Heart right ventricle (tissue), 16 donors: ENCODE measurements at regions not wholly inside any gene's neighbourhood (a gene's known extent, or its start where the extent isn't known, plus 50 kb on each side); places are given as distances from the start of the nearest gene placed in this dataset.
"Not testable (repeated sequence)": the region's sequence is repeated elsewhere in the genome, so short reads cannot be mapped to it uniquely, and the experiment has no call there.

ENCODE experiments used
- ATAC-seq, 8 donors: fragments of 200-7000 bp; cut with Tn5 transposase; one replicate each; pipeline ENCODE4 v1.9.1; 2020; ENCODE audit warnings: mild to moderate bottlenecking in 8 of 8, moderate library complexity in 8 of 8, moderate number of reproducible peaks in 1 of 8
- DNase-seq, 2 donors: peaks; one replicate each; pipeline ENCODE4 v3.0.0-alpha.2; 2020
- H3K27ac ChIP-seq, 10 donors: fragments of 200-600 bp; sonication (generic) in 2 of 10; one replicate each; pipeline versions ENCODE4 v1.5.0 to v1.8.0; 2020 to 2022; ENCODE audit warnings: mild to moderate bottlenecking in 3 of 10
- H3K27me3 ChIP-seq, 7 donors: fragments of 200-600 bp; one replicate each; pipeline ENCODE4 v1.8.0; 2021 to 2022; ENCODE audit warnings: mild to moderate bottlenecking in 2 of 7
- H3K36me3 ChIP-seq, 9 donors: fragments of 200-600 bp; sonication (generic) in 1 of 9; one replicate each; pipeline versions ENCODE4 v1.5.0 to v1.8.0; 2020 to 2022; ENCODE audit warnings: mild to moderate bottlenecking in 2 of 9
- H3K4me1 ChIP-seq, 9 donors: fragments of 200-600 bp; sonication (generic) in 1 of 9; one replicate each; pipeline versions ENCODE4 v1.5.0 to v1.8.0; 2020 to 2022; ENCODE audit warnings: mild to moderate bottlenecking in 4 of 9
- H3K4me3 ChIP-seq, 10 donors: fragments of 200-600 bp; sonication (generic) in 2 of 10; one replicate each; pipeline versions ENCODE4 v1.5.0 to v1.8.0; 2020 to 2022; ENCODE audit warnings: mild to moderate bottlenecking in 7 of 10, moderate library complexity in 2 of 10
- H3K9me3 ChIP-seq, 11 donors: fragments of 200-600 bp in 10 of 11; sonication (generic) in 2 of 11; one replicate each; pipeline versions ENCODE4 v1.5.0 to v1.8.0; 2013 to 2022; ENCODE audit warnings: mild to moderate bottlenecking in 2 of 11, control low read depth in 1 of 11, moderate library complexity in 1 of 11
- WGBS, 2 donors: extraction: QIAGEN DNeasy Blood & Tissue Kit; methylation state at CpG; one replicate each; pipeline ENCODE4 v1.1.7; 2013; ENCODE audit warnings: inconsistent platforms in 1 of 2; 5-methylcytosine and 5-hydroxymethylcytosine counted together
- intact Hi-C, 10 donors: fragments of 100-400 bp; cut with DNase I; formaldehyde crosslinking; loops; one replicate each; pipeline versions ENCODE4 v1.11.1 to v1.14.2; 2022
- TF ChIP-seq, protein P1 (sequence below), 9 donors: fragments of 200-600 bp; sonication (generic) in 2 of 9; IDR thresholded peaks; one replicate each; pipeline versions ENCODE4 v1.5.0 to v1.8.0; 2021 to 2022; ENCODE audit warnings: antibody characterized with exemption in 9 of 9, mild to moderate bottlenecking in 5 of 9, moderate library complexity in 1 of 9
- donor health status: Arrhythmogenic right ventricular cardiomyopathy.
- donor health status: ischemic (EF 13 %, LVEDD 7.1; RV severe dilation, severe dysfunction).
- donor health status: healthy with polysubstance abuse.
- donor health status: DM: no; HTN: yes; CAD: no.
- donor health status: DM: no; HTN: no; CAD: no.
- donor health status: ischemic (EF 25% LVEDD 6.9; RV normal size, moderate dysfunction).
- donor health status: ischemic (EF 25% LVEDD 5.7; RV mildly dilated, moderate dysfunction).
- donor health status: healthy.
- donor health status: DM: yes; HTN: yes; CAD: no.
- donor health status: Ischemic cardiomyopathy.
- donor health status: ischemic (EF 35%, LVEDD 5.7; RV mildly dilated, moderate dysfunction).
- donor health status: nonischemic (EF 11% LVEDD 7.7; RV severe dilation, severe dysfunction).
- donor health status: DM: yes; HTN: yes; CAD: no.
- donor health status: PGD.
- donor health status: ischemic (EF 29% LVEDD 5.4; RV normal size, mild dysfunction).
- donor health status: nonischemic (EF 23%, LVEDD 6.1; RV moderate dilation, normal function).

GRCh38 chr2:87196720-87197388 lies 175.2 kb upstream of the PLGLB1 start:
- ATAC-seq, H3K27ac ChIP-seq, H3K9me3 ChIP-seq, H3K4me1 ChIP-seq, H3K36me3 ChIP-seq, H3K27me3 ChIP-seq, intact Hi-C loops, DNase-seq, H3K4me3 ChIP-seq: not testable (repeated sequence)
- WGBS, 2 donors: 87 to 90% methylated on average over 1 of the region's 3 CpGs

GRCh38 chr2:87198422-87198821 lies 176.8 kb upstream of the PLGLB1 start:
- peak in 1 of 8 donors; percentile 50 for ATAC-seq
- H3K4me3 ChIP-seq, H3K4me1 ChIP-seq, H3K27ac ChIP-seq, intact Hi-C loops, H3K27me3 ChIP-seq, DNase-seq, H3K36me3 ChIP-seq: not testable (repeated sequence)
- H3K9me3 ChIP-seq: peaks cover 0 to 13% (median 0%) of the 10 kb centered on the region in 11 donors
- 44 to 46% methylated on average over 2 of the region's 2 CpGs for WGBS, 2 donors

DNA sequence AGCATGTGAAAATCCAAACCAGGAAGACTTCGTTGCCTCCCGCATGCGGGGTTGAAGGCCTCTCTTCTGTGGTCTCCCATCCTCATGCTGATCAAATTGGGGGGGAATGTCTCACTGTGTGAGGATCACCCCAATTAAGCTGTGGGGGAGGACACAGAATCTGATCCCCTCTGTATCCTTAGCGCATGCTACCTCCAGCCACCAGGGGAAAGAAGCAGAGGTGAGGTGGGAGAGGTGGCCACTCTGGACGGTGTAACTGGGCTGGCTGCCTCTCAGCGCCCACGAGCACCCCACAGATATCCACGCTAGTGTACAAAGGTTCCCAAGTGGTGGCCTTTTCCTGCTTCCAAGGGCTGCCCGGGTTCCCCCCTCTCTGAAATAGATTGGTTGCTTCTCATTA lies 177.6 kb upstream of the PLGLB1 start:
- WGBS, 2 donors: 94 to 98% methylated on average over 3 of the region's 9 CpGs
- peaks cover 0 to 14% (median 0%) of the 10 kb centered on the region in 11 donors for H3K9me3 ChIP-seq

DNA sequence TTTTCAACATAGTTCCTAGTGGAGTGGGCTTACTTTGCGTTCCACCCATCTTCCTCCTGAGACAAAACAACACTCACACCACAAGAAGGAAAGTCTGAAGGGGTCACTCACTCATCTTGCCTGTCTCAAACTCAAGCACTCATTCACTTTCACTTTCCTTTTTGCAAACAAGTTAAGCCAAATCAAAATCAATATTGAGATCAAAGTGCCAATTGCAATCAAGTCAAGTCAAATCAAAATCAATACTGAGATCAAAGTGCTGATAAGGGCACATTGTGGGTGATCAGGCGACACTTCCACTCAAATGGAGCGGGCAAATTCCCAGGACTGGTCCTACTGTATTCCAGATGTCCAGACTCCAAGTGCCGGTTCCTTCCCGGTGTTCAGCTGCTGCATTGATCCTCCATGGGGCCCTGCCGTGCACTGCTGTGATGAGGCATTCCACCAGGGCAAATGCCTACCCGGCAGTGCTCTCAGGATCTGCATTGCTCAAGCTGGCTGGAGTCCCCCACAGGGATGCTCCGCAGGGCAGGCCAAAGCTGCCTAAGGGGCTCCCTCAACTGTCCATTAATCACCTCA lies 183.0 kb upstream of the PLGLB1 start:
- ATAC-seq, intact Hi-C loops: not testable (repeated sequence)

More for the DNA sequence above, 177.6 kb upstream of the PLGLB1 start:
- H3K27me3 ChIP-seq, H3K36me3 ChIP-seq, H3K27ac ChIP-seq, ATAC-seq, H3K4me3 ChIP-seq, DNase-seq, H3K4me1 ChIP-seq, intact Hi-C loops: not testable (repeated sequence)

GRCh38 chr2:87212938-87213337 lies 191.3 kb upstream of the PLGLB1 start:
- ATAC-seq, DNase-seq, intact Hi-C loops, H3K9me3 ChIP-seq, H3K4me3 ChIP-seq, H3K27me3 ChIP-seq, H3K27ac ChIP-seq, H3K36me3 ChIP-seq, H3K4me1 ChIP-seq: not testable (repeated sequence)
- WGBS, 2 donors: 82 to 94% methylated on average over 2 of the region's 3 CpGs

More for the DNA sequence above, 183.0 kb upstream of the PLGLB1 start:
- not testable (repeated sequence) for H3K27ac ChIP-seq, H3K27me3 ChIP-seq, H3K4me3 ChIP-seq, H3K36me3 ChIP-seq, H3K4me1 ChIP-seq, DNase-seq
- WGBS, 2 donors: 85 to 98% methylated on average over 3 to 4 of the region's 8 CpGs
- peaks cover 0 to 14% (median 0%) of the 10 kb centered on the region in 11 donors for H3K9me3 ChIP-seq

GRCh38 chr2:87217005-87217404 lies 195.4 kb upstream of the PLGLB1 start:
- ATAC-seq: peak in 3 of 8 donors; percentile 18 to 27 (median 19)
- H3K4me3 ChIP-seq, H3K9me3 ChIP-seq, intact Hi-C loops, H3K4me1 ChIP-seq, H3K36me3 ChIP-seq, DNase-seq, H3K27me3 ChIP-seq, H3K27ac ChIP-seq: not testable (repeated sequence)
- 89 to 95% methylated on average over 1 to 2 of the region's 4 CpGs for WGBS, 2 donors

DNA sequence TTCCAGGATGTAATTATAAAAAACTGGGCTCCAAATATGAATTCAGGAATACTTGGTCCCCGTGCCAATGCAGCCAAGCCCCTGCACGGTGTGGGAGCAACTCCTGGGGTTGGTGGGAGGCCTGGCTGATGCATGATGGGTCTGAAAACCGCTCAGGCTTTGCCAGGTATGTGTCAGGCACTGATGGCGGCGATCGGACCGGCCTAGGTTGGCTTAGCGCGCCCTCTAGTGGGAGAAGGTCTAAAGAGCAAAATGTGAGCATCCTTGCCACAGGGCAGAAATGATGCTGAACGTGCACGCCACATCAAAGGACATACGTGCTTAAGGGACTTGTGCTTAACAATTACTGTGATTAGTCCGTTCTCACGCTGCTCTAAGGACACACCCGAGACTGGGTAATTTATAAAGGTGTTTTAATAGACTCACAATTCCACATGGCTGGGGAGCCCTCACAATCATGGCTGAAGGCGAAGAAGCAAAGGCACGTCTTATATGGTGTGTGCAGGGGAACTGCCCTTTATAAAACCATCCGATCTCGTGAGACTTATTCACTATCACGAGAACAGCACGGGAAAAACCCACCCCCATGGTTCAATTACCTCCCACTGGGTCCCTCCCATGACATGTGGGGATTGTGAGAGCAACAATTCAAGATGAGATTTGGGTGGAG lies 196.2 kb upstream of the PLGLB1 start:
- H3K9me3 ChIP-seq, H3K36me3 ChIP-seq, H3K27ac ChIP-seq, H3K27me3 ChIP-seq, intact Hi-C loops, H3K4me3 ChIP-seq, H3K4me1 ChIP-seq: not testable (repeated sequence)
- TF ChIP-seq, protein P1, sequence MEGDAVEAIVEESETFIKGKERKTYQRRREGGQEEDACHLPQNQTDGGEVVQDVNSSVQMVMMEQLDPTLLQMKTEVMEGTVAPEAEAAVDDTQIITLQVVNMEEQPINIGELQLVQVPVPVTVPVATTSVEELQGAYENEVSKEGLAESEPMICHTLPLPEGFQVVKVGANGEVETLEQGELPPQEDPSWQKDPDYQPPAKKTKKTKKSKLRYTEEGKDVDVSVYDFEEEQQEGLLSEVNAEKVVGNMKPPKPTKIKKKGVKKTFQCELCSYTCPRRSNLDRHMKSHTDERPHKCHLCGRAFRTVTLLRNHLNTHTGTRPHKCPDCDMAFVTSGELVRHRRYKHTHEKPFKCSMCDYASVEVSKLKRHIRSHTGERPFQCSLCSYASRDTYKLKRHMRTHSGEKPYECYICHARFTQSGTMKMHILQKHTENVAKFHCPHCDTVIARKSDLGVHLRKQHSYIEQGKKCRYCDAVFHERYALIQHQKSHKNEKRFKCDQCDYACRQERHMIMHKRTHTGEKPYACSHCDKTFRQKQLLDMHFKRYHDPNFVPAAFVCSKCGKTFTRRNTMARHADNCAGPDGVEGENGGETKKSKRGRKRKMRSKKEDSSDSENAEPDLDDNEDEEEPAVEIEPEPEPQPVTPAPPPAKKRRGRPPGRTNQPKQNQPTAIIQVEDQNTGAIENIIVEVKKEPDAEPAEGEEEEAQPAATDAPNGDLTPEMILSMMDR (IDR thresholded peaks at IDR 0.05): peak in 7 of 9 donors; percentile 29 to 60 (median 48)
- peak in 7 of 8 donors; percentile 66 to 88 (median 82) for ATAC-seq
- peak in 1 of 2 donors; percentile 21 for DNase-seq
- 10 to 19% methylated on average over 8 to 9 of the region's 21 CpGs for WGBS, 2 donors

DNA sequence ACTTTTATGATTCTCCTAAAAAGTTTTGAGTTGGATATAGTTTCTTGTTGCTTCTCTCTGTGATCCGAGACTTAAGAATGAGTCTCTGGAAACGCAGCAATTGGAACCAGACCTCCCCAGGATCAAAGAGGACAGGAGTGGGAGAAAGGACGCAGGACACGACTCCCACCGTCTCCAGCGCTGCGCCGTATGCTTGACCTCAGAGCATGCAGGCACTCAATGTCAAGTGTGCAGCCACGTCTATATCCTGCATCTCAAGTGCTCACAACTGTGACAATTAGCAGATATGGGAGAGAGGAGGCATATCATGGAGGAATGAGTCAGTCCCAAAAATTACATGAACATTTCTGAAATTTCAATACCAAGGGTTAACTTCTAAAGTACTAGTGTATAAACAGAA lies 199.0 kb upstream of the PLGLB1 start:
- H3K4me3 ChIP-seq, intact Hi-C loops, H3K9me3 ChIP-seq, H3K4me1 ChIP-seq, H3K27me3 ChIP-seq, ATAC-seq, H3K27ac ChIP-seq, H3K36me3 ChIP-seq, DNase-seq: not testable (repeated sequence)
- WGBS, 2 donors: 33 to 50% methylated on average over 9 of the region's 9 CpGs

- H3K27me3 ChIP-seq, ATAC-seq, H3K27ac ChIP-seq, H3K4me3 ChIP-seq, DNase-seq, H3K36me3 ChIP-seq, intact Hi-C loops, H3K4me1 ChIP-seq, H3K9me3 ChIP-seq: not testable (repeated sequence)
- 82 to 90% methylated on average over 7 of the region's 7 CpGs for WGBS, 2 donors
Observed at GRCh38 chr2:87222131-87222530, 200.5 kb upstream of the PLGLB1 start.

DNA sequence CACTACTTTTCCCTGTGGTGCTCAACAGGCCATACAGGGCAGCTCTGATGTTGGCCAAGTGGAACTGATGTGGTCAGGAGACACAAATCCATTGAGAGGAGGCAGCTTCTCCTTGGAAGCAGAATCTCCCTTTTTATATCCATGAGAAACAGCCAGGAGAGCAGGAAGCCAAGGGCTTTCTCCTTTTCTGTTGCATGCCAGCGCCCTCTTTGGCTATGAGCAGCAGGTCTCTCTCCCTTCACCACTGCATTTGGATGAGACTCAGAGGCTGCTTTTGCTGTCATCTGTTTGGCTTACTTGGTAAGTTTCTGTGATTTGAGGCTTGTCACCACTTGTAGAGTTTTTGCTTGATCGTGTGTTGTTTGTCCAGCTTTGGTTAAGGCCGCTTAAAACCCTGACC lies 202.2 kb upstream of the PLGLB1 start:
- intact Hi-C loops, H3K36me3 ChIP-seq, H3K4me3 ChIP-seq, H3K9me3 ChIP-seq, H3K4me1 ChIP-seq, ATAC-seq, DNase-seq, H3K27me3 ChIP-seq, H3K27ac ChIP-seq: not testable (repeated sequence)
- 70 to 76% methylated on average over 2 of the region's 3 CpGs for WGBS, 2 donors
